ENCODE measurements at regions not wholly inside any gene's neighbourhood (a gene's known extent, or its start where the extent isn't known, plus 50 kb on each side); places are given as distances from the start of the nearest gene placed in this dataset.

- Mint-ChIP-seq H3K27me3 (no peaks in the 10 kb centered on the region), H3K36me3 (no peaks in the 10 kb centered on the region), H3K9me3 (peaks cover 26% of the 10 kb centered on the region), H3K27ac (no peak overlapping the region), H3K4me3 (no peak overlapping the region), H3K4me1 (no peaks in the 10 kb centered on the region)
- CTCF ChIA-PET = no interaction called here
- DNase-seq = no peak
Observed at GRCh38 chr6:165229216-165229615, 80.2 kb downstream of the C6orf118 start.

GRCh38 chr6:165227644-165228329 is 81.6 kb downstream of the C6orf118 start:
- Mint-ChIP-seq H3K36me3 (no peaks in the 10 kb centered on the region), H3K9me3 (peaks cover 26% of the 10 kb centered on the region), H3K27ac (no peak overlapping the region), H3K27me3 (no peaks in the 10 kb centered on the region), H3K4me1 (no peaks in the 10 kb centered on the region), H3K4me3 (no peak overlapping the region)
- no peak for DNase-seq
- CTCF ChIA-PET = no interaction called here

- no peak overlapping the region for H3K4me3 Mint-ChIP-seq
- CTCF ChIA-PET = no interaction called here
Observed at GRCh38 chr6:165223736-165224135, 85.7 kb downstream of the C6orf118 start.

GRCh38 chr6:165223101-165223500 is 86.3 kb downstream of the C6orf118 start:
- no peaks in the 10 kb centered on the region for H3K27me3 Mint-ChIP-seq
- H3K9me3 Mint-ChIP-seq = peaks cover 8% of the 10 kb centered on the region
- no peak overlapping the region for H3K4me3 Mint-ChIP-seq
- H3K4me1 Mint-ChIP-seq = no peaks in the 10 kb centered on the region
- DNase-seq = no peak
- CTCF ChIA-PET = no interaction called here
- no peak overlapping the region for H3K27ac Mint-ChIP-seq
- no peaks in the 10 kb centered on the region for H3K36me3 Mint-ChIP-seq

More at GRCh38 chr6:165223736-165224135, 85.7 kb downstream of the C6orf118 start:
- H3K27me3 Mint-ChIP-seq = no peaks in the 10 kb centered on the region
- no peak for DNase-seq
- no peaks in the 10 kb centered on the region for H3K4me1 Mint-ChIP-seq
- H3K27ac Mint-ChIP-seq = no peak overlapping the region
- H3K9me3 Mint-ChIP-seq = peaks cover 10% of the 10 kb centered on the region
- no peaks in the 10 kb centered on the region for H3K36me3 Mint-ChIP-seq

GRCh38 chr6:165222315-165223025 is 86.9 kb downstream of the C6orf118 start:
- H3K27ac Mint-ChIP-seq = no peak overlapping the region
- no peak for DNase-seq
- H3K4me3 Mint-ChIP-seq = no peak overlapping the region
- H3K36me3 Mint-ChIP-seq = no peaks in the 10 kb centered on the region
- no peaks in the 10 kb centered on the region for H3K4me1 Mint-ChIP-seq
- no peaks in the 10 kb centered on the region for H3K27me3 Mint-ChIP-seq
- CTCF ChIA-PET = no interaction called here
- peaks cover 8% of the 10 kb centered on the region for H3K9me3 Mint-ChIP-seq

GRCh38 chr6:165220045-165220444 is 89.4 kb downstream of the C6orf118 start:
- Mint-ChIP-seq H3K27me3 (no peaks in the 10 kb centered on the region), H3K4me3 (no peak overlapping the region), H3K4me1 (no peaks in the 10 kb centered on the region), H3K36me3 (no peaks in the 10 kb centered on the region), H3K27ac (no peak overlapping the region), H3K9me3 (no peaks in the 10 kb centered on the region)
- CTCF ChIA-PET = no interaction called here
- DNase-seq = no peak

GRCh38 chr6:165219629-165220028 is 89.8 kb downstream of the C6orf118 start:
- H3K4me3 Mint-ChIP-seq = no peak overlapping the region
- no peaks in the 10 kb centered on the region for H3K36me3 Mint-ChIP-seq
- CTCF ChIA-PET = interaction anchor here (1.1 kb wide), 1 partner anchor 12 kb away, joined by 3 read pairs; no protein-coding TSS in a partner anchor

GRCh38 chr6:165218829-165219228 is 90.6 kb downstream of the C6orf118 start:
- Mint-ChIP-seq H3K9me3 (no peaks in the 10 kb centered on the region), H3K4me3 (no peak overlapping the region), H3K27me3 (no peaks in the 10 kb centered on the region), H3K27ac (no peak overlapping the region), H3K4me1 (no peaks in the 10 kb centered on the region), H3K36me3 (no peaks in the 10 kb centered on the region)
- CTCF ChIA-PET = interaction anchor here (1.1 kb wide), 1 partner anchor 12 kb away, joined by 3 read pairs; no protein-coding TSS in a partner anchor
- DNase-seq = no peak

More at GRCh38 chr6:165219629-165220028, 89.8 kb downstream of the C6orf118 start:
- Mint-ChIP-seq H3K27me3 (no peaks in the 10 kb centered on the region), H3K9me3 (no peaks in the 10 kb centered on the region), H3K27ac (no peak overlapping the region), H3K4me1 (no peaks in the 10 kb centered on the region)
- no peak for DNase-seq

- Mint-ChIP-seq H3K4me3 (no peak overlapping the region), H3K36me3 (no peaks in the 10 kb centered on the region), H3K9me3 (peaks cover 13% of the 10 kb centered on the region), H3K27me3 (no peaks in the 10 kb centered on the region), H3K27ac (no peak overlapping the region), H3K4me1 (no peaks in the 10 kb centered on the region)
- CTCF ChIA-PET = no interaction called here
- DNase-seq = no peak
Observed at GRCh38 chr6:165206798-165207197, 102.6 kb downstream of the C6orf118 start.

GRCh38 chr6:165205632-165206031 is 103.8 kb downstream of the C6orf118 start:
- H3K36me3 Mint-ChIP-seq = no peaks in the 10 kb centered on the region
- no peak overlapping the region for H3K4me3 Mint-ChIP-seq
- H3K27ac Mint-ChIP-seq = no peak overlapping the region
- CTCF ChIA-PET = no interaction called here
- no peak for DNase-seq
- peaks cover 12% of the 10 kb centered on the region for H3K9me3 Mint-ChIP-seq
- no peaks in the 10 kb centered on the region for H3K4me1 Mint-ChIP-seq
- H3K27me3 Mint-ChIP-seq = no peaks in the 10 kb centered on the region

GRCh38 chr6:165204807-165205545 is 104.4 kb downstream of the C6orf118 start:
- H3K9me3 Mint-ChIP-seq = peaks cover 14% of the 10 kb centered on the region
- H3K4me3 Mint-ChIP-seq = no peak overlapping the region
- no peaks in the 10 kb centered on the region for H3K27me3 Mint-ChIP-seq
- no peak for DNase-seq
- no peaks in the 10 kb centered on the region for H3K4me1 Mint-ChIP-seq
- CTCF ChIA-PET = no interaction called here
- no peaks in the 10 kb centered on the region for H3K36me3 Mint-ChIP-seq
- no peak overlapping the region for H3K27ac Mint-ChIP-seq

- CTCF ChIA-PET = no interaction called here
- Mint-ChIP-seq H3K27ac (no peak overlapping the region), H3K4me1 (no peaks in the 10 kb centered on the region), H3K27me3 (no peaks in the 10 kb centered on the region), H3K4me3 (no peak overlapping the region), H3K36me3 (no peaks in the 10 kb centered on the region), H3K9me3 (peaks cover 23% of the 10 kb centered on the region)
- DNase-seq = no peak
Observed at GRCh38 chr6:165200178-165200577, 109.2 kb downstream of the C6orf118 start.

GRCh38 chr6:165191461-165191860 is 117.9 kb downstream of the C6orf118 start:
- CTCF ChIA-PET = no interaction called here
- Mint-ChIP-seq H3K27me3 (no peaks in the 10 kb centered on the region), H3K4me3 (no peak overlapping the region), H3K36me3 (no peaks in the 10 kb centered on the region), H3K27ac (no peak overlapping the region), H3K4me1 (no peaks in the 10 kb centered on the region), H3K9me3 (peaks cover 12% of the 10 kb centered on the region)
- DNase-seq = no peak

GRCh38 chr6:165186441-165187205 is 122.8 kb downstream of the C6orf118 start:
- peaks cover 10% of the 10 kb centered on the region for H3K9me3 Mint-ChIP-seq
- no peaks in the 10 kb centered on the region for H3K27me3 Mint-ChIP-seq
- H3K27ac Mint-ChIP-seq = no peak overlapping the region
- no peak overlapping the region for H3K4me3 Mint-ChIP-seq
- DNase-seq = no peak
- no peaks in the 10 kb centered on the region for H3K4me1 Mint-ChIP-seq
- H3K36me3 Mint-ChIP-seq = no peaks in the 10 kb centered on the region
- CTCF ChIA-PET = no interaction called here

Data from activated naive CD4-positive, alpha-beta T cell treated with anti-CD3 and anti-CD28 coated beads, Interleukin-2, amount 10 ng/mL, durations not matched to agents 7 days and 5 days (primary cell).